Epidermal melanocyte (primary cell): ENCODE measurements at regions not wholly inside any gene's neighbourhood (a gene's known extent, or its start where the extent isn't known, plus 50 kb on each side); places are given as distances from the start of the nearest gene placed in this dataset.
"Not testable (repeated sequence)": the region's sequence is repeated elsewhere in the genome, so short reads cannot be mapped to it uniquely, and the experiment has no call there.

Experiments
- DNase-seq: peaks from one replicate; pipeline ENCODE4 v3.0.0; 2011; ENCODE audit warnings: low spot score; ENCODE audit not compliant: insufficient read length

- DNase-seq: no peak
These were observed 1565.4 kb downstream of the PCDH18 start for GRCh38 chr4:135966936-135967335.

- no peak for DNase-seq
These were observed 1569.3 kb downstream of the PCDH18 start for GRCh38 chr4:135963009-135963408.

GRCh38 chr4:135949931-135950330 is 1582.4 kb downstream of the PCDH18 start:
- DNase-seq: no peak

GRCh38 chr4:135948797-135949196 is 1583.5 kb downstream of the PCDH18 start:
- no peak for DNase-seq

GRCh38 chr4:135941671-135942070 is 1590.6 kb downstream of the PCDH18 start:
- no peak for DNase-seq

GRCh38 chr4:135934026-135934425 is 1598.3 kb downstream of the PCDH18 start:
- no peak for DNase-seq

GRCh38 chr4:135927651-135928050 is 1604.6 kb downstream of the PCDH18 start:
- DNase-seq: no peak

GRCh38 chr4:135921081-135921480 is 1611.2 kb downstream of the PCDH18 start:
- DNase-seq: no peak

- DNase-seq: no peak
These were observed 1615.3 kb downstream of the PCDH18 start for GRCh38 chr4:135917011-135917410.

- no peak for DNase-seq
These were observed 1631.3 kb downstream of the PCDH18 start for GRCh38 chr4:135900956-135901355.

GRCh38 chr4:135864304-135864703 is 1662.7 kb upstream of the PABPC4L start:
- DNase-seq: not testable (repeated sequence)

- no peak for DNase-seq
These were observed 1639.2 kb upstream of the PABPC4L start for GRCh38 chr4:135840781-135841180.

- DNase-seq: no peak
These were observed 1638.1 kb upstream of the PABPC4L start for GRCh38 chr4:135839712-135840111.

GRCh38 chr4:135838889-135839288 is 1637.3 kb upstream of the PABPC4L start:
- DNase-seq: no peak

- DNase-seq: no peak
These were observed 1632.9 kb upstream of the PABPC4L start for GRCh38 chr4:135834471-135834870.

- no peak for DNase-seq
These were observed 1631.9 kb upstream of the PABPC4L start for GRCh38 chr4:135833529-135833928.

GRCh38 chr4:135824759-135825296 is 1623.2 kb upstream of the PABPC4L start:
- no peak for DNase-seq

GRCh38 chr4:135804785-135805184 is 1603.2 kb upstream of the PABPC4L start:
- no peak for DNase-seq

GRCh38 chr4:135777361-135777760 is 1575.8 kb upstream of the PABPC4L start:
- DNase-seq: no peak

- no peak for DNase-seq
These were observed 1574.3 kb upstream of the PABPC4L start for GRCh38 chr4:135775909-135776308.

GRCh38 chr4:135770505-135770904 is 1568.9 kb upstream of the PABPC4L start:
- DNase-seq: no peak

- no peak for DNase-seq
These were observed 1543.3 kb upstream of the PABPC4L start for GRCh38 chr4:135744928-135745327.

- DNase-seq: no peak
These were observed 1540.0 kb upstream of the PABPC4L start for GRCh38 chr4:135741583-135741982.

GRCh38 chr4:135739354-135739753 is 1537.8 kb upstream of the PABPC4L start:
- no peak for DNase-seq
